ENCODE measurements at regions not wholly inside any gene's neighbourhood (a gene's known extent, or its start where the extent isn't known, plus 50 kb on each side); places are given as distances from the start of the nearest gene placed in this dataset.
A peak's percentile ranks its signal among the peaks of the same experiment; 100 is the strongest.
"Not testable (repeated sequence)": the region's sequence is repeated elsewhere in the genome, so short reads cannot be mapped to it uniquely, and the experiment has no call there.

DNA sequence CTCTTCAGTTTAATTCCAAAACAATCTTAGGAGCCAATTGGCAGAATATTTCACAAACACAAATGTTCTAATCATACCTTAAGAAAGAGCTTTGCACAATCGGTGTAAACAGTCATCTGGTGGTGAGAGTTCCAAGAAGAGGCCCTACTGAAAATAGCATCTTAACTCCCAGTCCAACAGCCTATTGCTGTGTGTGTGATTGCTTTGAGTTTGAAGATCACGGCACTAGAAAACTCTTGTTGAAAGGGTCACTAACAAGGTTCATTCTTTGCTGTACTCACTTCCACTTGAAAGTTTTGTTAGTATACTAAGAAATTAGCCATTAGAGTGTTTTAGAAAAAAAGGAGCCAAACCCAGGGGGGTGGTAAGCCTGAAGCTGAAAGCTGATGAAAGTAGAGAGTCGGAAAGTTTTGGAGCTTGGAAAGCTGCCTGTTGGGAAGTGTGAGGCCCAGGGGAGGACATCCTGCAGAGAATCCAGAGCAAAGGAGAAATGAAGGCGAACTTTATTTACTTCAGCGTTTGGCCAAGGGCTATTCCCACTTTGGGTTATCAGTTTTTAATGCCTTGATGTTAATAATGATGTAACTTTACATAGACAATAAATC lies 180.3 kb upstream of the GHR start:
- no peak overlapping the region for H3K4me3 ChIP-seq
- no peaks in the 10 kb centered on the region for H3K9me3 ChIP-seq (replicated peaks in 1 of 3)
- H3K36me3 ChIP-seq (replicated peaks in 1 of 2): no peaks in the 10 kb centered on the region
- WGBS, 4 donors: 54 to 58% (median 56%) methylated on average over 5 of the region's 5 CpGs
- no peaks in the 10 kb centered on the region for H3K4me1 ChIP-seq (replicated peaks in 1 of 2)
- TF ChIP-seq POLR2A (IDR thresholded peaks at IDR 0.05) (no peak), CTCF (IDR thresholded peaks at IDR 0.05) (no peak)
- no peak for DNase-seq
- H3K27me3 ChIP-seq: no peaks in the 10 kb centered on the region
- intact Hi-C loops (cut with DNase I): no loop called here
- peak overlapping the region in 1 of 5 donors; percentile 29 for H3K27ac ChIP-seq

DNA sequence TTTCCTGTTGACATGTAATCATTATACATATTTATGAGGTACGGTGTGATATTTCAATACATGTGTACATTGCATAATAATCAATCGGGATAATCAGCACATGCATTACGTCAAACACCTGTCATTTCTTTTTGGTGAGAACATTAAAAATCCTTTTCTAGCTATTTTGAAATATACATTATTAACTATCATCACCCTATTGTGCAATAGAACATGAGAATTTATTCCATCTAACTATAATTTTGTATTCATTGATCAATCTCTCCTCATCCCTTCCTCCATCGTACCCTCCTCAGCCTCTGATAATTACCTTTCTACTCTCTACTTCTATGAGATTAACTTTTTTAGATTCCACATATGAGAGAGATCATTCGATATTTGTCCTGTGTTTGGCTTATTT lies 170.9 kb upstream of the GHR start:
- H3K36me3 ChIP-seq (replicated peaks in 1 of 2): no peaks in the 10 kb centered on the region
- H3K4me1 ChIP-seq (replicated peaks in 1 of 2): no peaks in the 10 kb centered on the region
- H3K27me3 ChIP-seq: no peaks in the 10 kb centered on the region
- DNase-seq: no peak
- H3K27ac ChIP-seq: no peak overlapping the region
- intact Hi-C loops (cut with DNase I): no loop called here
- no peaks in the 10 kb centered on the region for H3K9me3 ChIP-seq (replicated peaks in 1 of 3)
- 84 to 92% (median 90%) methylated on average over 5 of the region's 5 CpGs for WGBS, 4 donors
- TF ChIP-seq CTCF (IDR thresholded peaks at IDR 0.05): no peak
- no peak for TF ChIP-seq POLR2A (IDR thresholded peaks at IDR 0.05)
- no peak overlapping the region for H3K4me3 ChIP-seq

DNA sequence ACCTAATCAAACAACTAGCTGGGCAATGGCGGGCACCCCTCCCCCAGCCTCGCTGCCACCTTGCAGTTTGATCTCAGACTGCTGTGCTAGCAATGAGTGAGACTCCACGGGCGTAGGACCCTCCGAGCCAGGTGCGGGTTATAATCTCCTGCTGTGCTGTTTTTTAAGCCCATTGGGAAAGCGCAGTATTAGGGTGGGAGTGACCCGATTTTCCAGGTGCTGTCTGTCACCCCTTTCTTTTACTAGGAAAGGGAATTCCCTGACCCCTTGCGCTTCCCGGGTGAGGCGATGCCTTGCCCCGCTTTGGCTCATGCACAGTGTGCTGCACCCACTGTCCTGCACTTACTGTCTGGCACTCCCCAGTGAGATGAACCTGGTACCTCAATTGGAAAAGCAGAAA lies 163.3 kb upstream of the GHR start:
- WGBS, 4 donors: 83 to 96% (median 87%) methylated on average over 9 to 12 of the region's 12 CpGs
- intact Hi-C loops (cut with DNase I): not testable (repeated sequence)

DNA sequence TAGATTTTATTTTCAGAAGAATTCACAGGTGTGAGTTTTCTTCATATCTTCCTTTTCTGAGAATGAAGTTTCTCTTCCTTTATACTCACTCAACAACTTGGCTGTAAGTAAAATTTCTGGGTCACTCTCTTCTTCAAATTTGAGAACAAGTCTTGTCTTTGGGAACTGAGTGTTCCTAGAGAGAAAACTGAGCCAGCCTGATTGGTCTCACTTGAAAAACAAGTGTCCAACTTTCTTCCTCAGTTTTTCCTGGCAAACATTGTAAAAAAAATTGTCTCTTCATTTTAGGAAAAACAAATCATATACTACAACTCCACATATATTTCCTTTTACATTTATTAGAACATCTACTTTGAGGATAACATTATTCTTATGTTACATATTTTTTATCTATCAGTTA lies 156.1 kb upstream of the GHR start:
- H3K4me1 ChIP-seq (replicated peaks in 1 of 2): no peaks in the 10 kb centered on the region
- no peak for TF ChIP-seq POLR2A (IDR thresholded peaks at IDR 0.05)
- TF ChIP-seq CTCF (IDR thresholded peaks at IDR 0.05): no peak
- no peak for DNase-seq
- intact Hi-C loops (cut with DNase I): no loop called here
- H3K27ac ChIP-seq: no peak overlapping the region
- no peaks in the 10 kb centered on the region for H3K36me3 ChIP-seq (replicated peaks in 1 of 2)
- H3K9me3 ChIP-seq (replicated peaks in 1 of 3): no peaks in the 10 kb centered on the region
- no peaks in the 10 kb centered on the region for H3K27me3 ChIP-seq
- H3K4me3 ChIP-seq: no peak overlapping the region

More for the DNA sequence above, 163.3 kb upstream of the GHR start:
- DNase-seq; H3K4me3 ChIP-seq; H3K27me3 ChIP-seq; H3K36me3 ChIP-seq (replicated peaks in 1 of 2); H3K27ac ChIP-seq; H3K9me3 ChIP-seq (replicated peaks in 1 of 3); H3K4me1 ChIP-seq (replicated peaks in 1 of 2): not testable (repeated sequence)

DNA sequence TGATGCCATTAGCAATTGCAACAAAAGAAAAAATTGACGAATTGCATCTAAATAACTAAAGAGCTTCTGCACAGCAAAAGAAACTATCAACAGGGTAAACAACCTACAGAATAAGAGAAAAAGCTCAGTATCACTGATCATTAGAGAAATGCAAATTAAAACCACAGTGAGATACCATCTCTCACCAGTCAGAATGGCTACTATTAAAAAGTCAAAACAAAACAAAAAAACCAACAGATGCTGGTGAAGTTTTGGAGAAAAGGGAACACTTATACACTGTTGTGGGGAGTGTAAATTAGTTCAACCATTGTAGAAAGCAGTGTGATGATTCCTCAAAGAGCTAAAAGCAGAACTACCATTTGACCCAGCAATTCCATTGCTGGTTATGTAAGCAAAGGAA lies 155.1 kb upstream of the GHR start:
- H3K4me3 ChIP-seq; H3K9me3 ChIP-seq (replicated peaks in 1 of 3); H3K27me3 ChIP-seq; H3K36me3 ChIP-seq (replicated peaks in 1 of 2); intact Hi-C loops (cut with DNase I); DNase-seq; H3K27ac ChIP-seq; H3K4me1 ChIP-seq (replicated peaks in 1 of 2): not testable (repeated sequence)
- WGBS, 4 donors: 60 to 85% (median 66%) methylated on average over 1 of the region's 1 CpG
